GM18873 (cell line): ENCODE measurements at regions not wholly inside any gene's neighbourhood (a gene's known extent, or its start where the extent isn't known, plus 50 kb on each side); places are given as distances from the start of the nearest gene placed in this dataset.

ENCODE experiments used
- ATAC-seq: cut with Tn5 transposase; IDR thresholded peaks from one replicate; pipeline ENCODE4 v1.9.1; 2021; ENCODE audit warnings: mild to moderate bottlenecking, moderate library complexity, moderate number of reproducible peaks; ENCODE audit not compliant: unreplicated experiment, low FRiP score

DNA sequence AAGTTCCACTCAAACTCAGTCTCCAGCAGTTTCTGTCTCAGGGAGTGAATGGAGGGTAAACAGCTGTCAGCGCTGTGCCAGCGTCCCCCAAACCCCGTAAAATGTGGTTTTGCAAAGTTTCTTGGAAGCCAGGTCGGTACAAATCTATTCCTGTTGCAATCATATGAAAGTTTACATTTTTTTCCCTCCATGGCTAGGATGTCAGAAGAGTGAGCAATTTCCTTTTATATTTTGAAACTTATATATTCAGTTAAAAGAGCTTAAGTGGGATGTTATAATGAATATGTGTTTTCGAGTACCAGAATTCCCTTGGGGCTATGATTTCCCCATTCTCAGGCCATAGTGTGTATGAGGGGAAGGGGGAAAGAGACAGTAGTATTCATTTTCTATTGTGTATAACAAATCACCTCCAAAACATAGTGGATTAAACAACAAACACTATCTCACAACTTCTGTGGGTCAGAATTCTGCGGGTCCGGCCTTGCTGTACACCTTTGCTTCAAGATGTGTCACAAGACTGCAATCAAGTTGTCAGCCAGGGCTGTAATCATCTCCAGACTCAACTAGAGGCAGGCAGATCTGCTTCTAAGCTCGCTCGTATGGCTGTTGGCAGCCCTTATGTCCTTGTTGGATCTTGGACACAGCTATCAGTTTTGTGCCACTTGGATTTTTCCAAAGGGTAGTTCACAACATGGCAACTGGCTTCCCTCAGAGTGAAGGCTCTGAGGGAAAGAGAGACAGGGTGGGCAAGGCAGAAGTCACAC, 107.4 kb downstream of the SNX18 start:
- ATAC-seq = no peak

DNA sequence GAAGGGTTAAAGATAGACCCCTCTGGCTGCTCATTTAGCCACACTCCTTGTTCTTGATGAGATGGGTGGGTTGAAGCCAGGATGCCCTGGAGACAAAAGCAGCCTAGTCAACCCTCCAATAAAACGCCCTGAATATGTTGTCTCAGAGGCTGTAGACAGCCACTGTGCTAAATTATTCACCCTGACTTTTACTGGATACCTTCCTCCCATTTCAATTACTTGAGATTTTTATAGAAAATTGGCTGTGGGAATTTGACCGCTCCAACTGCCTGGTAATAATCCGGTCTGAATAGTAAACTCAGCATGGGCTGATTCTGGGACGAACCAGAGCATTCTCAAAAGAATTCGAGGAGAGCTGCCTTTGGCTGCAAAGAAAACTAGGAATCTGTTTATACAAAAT, 104.2 kb downstream of the SNX18 start:
- no peak for ATAC-seq

DNA sequence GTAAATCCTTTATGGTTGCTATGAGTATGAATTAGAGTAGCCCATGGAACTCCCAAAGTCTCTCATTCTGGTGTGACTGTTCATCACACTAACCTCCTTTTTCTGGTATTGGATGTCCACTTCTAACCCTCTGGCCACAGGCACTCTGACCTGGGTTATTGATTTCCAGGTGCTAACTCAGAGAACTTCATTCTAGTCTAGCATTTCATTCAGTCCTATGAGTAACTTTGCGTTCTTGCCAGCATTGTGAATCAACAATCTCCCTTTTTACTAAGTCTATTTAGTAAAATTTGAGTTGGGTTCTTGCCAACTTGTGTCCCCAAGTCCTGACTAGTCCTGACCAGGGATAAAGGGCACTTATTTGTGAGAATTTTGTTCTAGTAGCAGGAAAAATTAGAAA, 103.5 kb downstream of the SNX18 start:
- ATAC-seq = no peak

DNA sequence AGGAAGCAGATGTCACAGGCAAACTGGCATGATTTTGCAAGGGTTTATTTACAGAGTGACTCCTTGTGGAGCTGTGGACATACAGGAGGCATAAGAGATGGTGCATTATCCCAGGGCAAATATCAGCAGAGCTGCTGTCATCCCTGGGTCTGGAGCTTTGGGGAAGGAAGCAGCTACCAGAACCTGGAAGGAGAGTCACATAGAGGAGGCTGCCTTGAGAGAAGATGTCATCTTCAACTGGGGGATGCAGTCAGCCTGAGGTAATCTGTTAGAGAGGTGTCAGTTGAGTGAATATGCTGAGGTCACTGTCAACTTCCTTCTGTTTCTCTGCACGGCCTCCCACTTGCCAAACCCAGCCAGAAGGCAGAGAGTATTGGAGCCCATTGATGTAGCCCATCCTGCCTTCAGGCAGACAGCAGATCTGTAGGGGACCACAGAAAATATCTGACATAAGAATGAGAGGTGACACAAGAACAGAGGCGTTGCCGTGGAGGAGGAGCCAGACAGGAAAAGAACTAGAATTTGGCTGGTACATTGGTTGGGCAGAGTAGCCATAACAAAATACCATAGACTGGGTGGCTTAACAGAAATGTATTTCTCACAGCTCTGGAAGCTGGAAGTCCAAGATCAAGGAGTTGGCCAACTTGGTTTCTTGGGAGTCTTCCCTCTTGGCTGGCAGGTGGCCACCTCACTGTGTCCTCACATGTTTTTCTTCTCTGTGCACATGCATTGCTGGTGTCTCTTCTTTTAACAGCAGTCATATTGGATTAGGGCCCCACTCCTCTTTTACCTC, 102.8 kb downstream of the SNX18 start:
- ATAC-seq = no peak

DNA sequence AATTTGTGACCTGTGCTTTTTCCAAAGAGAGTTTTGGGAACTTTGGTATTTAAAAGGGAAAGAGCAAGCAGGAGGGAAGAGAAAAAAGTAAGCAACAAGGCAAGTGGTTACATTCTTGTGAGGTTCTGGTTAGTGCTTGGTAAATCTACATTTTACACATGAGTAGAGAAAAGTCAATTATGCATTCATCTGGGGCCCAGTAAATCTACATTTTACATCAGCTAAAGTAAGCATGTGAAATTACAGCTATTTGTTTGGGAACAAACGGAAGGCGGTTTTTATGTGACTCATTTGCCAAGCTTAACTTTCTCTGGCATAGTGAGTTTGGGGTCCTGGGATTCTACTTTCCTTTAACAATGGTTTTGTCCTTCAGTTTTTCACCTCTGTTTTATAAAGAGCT, 102.2 kb downstream of the SNX18 start:
- no peak for ATAC-seq

DNA sequence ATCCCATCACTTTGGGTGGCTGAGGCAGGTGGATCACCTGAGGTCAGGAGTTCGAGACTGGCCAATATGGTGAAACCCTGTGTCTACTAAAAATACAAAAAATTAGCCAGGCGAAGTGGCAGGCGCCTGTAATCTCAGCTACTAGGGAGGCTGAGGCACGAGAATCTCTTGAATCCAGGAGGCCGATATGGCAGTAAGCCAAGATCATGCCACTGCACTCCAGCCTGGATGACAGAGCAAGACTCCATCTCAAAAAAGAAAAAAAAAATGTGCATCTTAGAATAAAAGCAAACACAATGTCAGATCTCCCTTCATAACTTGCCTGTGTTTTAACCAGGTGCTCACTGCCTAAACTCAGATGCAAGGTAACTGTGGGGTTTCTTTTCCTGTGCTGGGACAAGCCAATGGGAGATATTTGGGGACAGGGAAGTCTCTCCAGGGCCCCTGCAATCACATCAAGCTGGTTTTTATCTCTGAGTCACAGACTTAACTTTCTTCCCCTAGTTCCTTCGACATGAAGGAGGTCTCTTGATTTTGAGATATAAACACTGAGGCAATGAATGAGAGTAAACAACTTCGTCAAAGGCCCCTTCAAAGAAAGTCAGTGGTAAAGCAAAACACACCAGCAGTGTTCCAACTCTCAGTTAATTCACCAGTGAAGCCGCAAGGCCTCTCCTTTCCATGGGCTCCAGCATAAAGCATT, 99.1 kb downstream of the SNX18 start:
- no peak for ATAC-seq

DNA sequence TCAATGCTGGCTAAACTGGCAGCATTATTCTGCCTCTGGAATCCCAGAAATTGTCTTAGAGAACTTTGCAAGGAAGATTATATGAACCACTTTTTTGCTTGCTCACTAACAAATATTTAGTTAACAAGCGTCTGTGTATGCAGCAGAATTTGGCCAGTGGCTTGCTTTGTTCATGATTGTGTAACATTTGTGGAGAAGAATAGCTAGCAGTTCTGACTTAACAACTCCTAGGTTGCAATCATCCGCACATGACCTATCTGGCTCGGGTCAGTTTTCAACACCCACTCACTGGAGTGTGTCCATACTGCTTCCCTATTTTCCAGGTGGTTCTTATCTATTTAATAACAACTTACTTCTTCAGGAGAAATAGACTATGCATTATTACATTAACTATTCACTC, 98.5 kb downstream of the SNX18 start:
- no peak for ATAC-seq

DNA sequence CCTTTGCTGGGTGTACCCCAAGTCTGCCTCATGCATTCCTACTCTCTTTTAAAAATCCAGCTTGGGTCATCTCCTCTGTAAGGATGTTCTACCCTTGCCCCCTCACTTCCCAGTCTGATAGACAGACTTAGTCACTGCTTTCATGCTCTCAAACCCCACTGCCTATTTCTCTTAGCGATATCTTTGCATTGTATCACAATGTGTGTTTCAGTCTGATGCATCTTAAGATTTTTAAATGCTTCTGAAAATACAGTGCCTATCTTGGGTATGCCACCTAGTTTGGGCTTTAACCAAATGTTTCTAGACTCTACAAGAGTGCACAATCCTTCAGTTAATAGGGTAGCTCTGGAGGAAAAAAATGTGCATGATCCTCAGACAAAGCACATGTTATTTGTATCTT, 97.8 kb downstream of the SNX18 start:
- ATAC-seq = no peak

DNA sequence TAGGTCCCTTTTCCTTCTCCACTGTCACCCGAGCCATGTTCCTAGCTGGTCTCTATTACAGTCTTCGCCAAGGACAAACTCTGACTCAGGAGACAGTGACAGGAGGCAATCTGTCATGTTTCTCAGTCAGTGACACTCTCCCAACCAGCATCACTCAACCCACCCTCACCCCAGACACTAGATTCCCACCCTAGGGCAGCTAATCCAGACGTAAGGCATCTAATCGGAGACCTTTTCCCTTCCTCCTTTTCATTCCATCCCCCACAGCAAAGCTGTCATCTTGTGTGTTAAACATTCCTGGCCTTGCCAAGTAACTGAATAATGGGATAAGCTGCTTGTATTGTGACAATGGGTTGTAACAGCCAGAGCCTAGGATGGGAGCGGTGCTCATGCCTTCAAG, 95.2 kb downstream of the SNX18 start:
- ATAC-seq = no peak

DNA sequence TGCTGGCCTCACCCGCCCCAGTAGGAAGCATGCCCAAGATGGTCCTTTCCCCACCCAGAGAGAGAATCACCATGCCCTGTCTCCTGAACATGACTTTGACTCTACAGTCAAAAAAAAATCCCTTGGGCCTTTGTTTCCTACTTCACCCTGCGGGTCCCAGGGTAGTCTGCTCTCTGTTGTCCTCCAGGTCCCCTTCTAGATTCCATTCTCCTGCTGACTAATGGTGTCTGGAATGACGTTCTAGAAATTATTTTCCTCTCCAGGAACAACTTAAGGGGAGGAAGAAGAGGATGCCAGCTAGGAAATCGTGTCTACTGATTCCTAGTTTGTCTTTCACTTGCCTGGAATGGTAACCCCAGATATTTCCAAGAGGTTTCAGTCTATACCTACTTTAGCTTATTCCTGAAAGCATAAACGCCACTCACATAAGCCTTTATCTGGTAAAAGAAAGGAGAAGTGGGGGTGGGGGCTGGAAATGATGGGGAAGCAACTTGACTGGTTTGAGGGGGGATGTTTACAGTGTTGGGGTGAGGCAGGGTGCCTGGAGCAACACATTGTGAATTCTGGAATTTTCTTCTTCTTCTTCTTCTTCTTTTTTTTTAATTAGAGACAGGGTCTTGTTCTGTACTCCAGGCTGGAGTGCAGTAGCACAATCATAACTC, 93.9 kb downstream of the SNX18 start:
- no peak for ATAC-seq

DNA sequence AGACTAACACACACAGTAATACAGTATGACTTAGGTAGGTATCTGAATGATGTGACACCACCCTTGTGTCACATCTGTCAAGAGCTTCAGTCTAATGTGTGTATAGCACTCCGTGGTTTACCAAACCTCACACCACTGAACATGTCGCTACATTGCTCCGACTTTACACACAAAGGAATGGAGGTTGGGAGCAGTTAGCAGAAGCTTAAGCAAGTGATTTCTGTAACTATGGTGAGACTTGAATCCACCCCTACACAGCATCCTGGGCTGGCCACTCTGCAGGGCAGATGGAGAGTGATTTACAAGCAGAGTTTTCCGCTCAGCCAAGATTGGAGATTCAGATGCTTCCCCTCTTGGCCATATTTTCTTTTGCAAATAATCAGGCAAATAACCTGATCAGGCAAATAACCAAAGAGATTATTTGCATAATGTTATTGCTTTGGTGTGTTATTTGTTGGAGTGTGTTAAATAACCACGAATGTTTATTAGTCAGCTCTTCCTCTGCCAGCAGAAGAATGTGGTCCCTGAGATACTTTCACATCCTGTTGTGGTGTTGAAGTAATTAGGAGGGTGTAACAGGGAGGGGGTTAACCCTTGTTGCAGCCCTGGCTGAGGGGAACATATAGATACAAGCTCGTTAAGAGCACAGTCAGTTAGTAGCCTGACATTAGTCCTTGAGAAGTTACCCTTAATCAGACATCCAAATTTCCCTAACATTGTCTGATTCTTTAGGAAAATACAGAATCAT, 92.8 kb downstream of the SNX18 start:
- ATAC-seq = peak; percentile 92

DNA sequence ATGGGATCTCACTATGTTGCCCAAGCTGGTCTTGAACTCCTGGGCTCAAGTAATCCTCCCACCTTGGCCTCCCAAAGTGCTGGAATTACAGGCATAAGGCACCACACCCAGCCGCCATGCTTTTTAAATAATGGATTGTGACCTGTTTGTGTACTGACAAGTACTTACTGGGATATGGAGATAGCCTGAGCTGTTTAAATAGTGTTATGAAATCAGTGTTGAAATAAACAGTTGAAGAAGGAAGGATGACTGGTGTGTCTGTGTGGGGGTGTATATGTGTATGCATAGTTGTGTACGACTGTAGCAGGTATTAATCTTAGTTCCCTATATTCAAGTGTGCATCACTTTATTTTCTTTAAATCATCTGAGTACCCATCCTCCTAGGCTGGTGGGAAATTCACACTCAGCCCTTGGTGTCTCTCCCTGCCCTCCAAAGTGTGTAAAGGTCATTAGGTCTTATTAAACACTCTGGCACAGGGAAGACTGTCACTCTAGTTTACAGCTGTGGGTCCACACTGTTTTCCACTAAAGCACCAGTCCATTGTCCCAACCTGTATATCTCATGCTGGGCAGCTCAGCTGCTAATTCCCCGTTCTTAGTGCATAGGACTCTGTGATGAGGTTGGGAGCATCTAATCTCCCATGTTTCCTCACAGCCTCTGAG, 91.0 kb downstream of the SNX18 start:
- no peak for ATAC-seq

DNA sequence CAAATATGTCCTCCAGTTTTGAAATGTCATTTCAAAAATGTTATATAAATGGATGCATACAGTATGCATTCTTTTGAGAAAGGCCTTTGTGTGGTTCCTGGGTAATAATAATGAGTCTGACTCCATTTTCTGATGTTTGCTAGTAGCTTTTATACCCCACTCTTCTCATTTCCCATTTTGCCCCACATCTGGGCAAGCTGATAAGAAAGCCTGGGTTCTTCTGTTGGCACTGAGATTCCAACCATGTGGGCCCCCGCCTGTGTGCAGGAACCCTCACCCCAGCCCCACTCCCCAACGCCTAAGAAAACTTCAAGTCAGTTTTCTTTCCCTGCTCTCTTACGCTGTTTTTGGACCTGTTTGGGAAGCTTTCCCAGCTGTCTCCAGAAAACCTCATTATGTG, 89.4 kb downstream of the SNX18 start:
- ATAC-seq = no peak

DNA sequence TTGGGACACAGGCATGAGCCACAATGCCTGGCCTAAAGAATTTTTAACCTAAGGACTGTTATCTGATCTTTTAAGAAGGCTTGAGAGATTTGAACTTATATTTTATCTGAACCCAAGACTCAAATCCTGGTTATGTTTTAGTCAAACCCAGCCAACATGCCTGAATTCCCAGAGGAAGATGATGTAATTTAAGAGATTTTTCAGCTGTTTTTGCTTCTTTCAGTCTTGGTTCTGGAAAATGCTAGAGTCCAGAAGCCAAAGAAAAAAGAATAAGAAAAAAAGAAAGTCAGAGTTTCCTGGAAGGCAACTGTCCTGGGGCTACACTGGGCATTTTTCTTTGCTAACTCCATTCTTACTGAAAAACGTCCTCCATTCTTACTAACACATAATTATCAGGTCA, 85.8 kb downstream of the SNX18 start:
- ATAC-seq = no peak

DNA sequence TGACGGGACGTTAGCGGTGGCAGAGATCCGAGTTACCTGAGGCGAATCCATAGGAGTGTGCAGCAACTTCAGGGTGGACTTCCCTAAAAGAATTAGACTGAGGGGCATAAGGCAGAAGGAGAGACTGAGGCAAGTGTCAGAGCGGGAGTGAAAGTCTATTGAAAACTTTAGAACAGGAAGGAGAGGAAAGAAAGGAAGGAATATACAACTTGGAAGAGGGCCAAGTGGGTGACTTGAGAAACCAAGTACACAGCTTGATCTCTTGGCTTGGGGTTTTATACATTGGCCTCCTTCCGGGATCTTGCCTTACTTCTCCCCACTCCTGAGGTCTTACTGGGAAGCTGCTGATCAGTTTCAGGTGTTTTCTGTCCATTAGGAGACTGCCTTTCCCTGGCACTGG, 84.9 kb downstream of the SNX18 start:
- ATAC-seq = no peak

DNA sequence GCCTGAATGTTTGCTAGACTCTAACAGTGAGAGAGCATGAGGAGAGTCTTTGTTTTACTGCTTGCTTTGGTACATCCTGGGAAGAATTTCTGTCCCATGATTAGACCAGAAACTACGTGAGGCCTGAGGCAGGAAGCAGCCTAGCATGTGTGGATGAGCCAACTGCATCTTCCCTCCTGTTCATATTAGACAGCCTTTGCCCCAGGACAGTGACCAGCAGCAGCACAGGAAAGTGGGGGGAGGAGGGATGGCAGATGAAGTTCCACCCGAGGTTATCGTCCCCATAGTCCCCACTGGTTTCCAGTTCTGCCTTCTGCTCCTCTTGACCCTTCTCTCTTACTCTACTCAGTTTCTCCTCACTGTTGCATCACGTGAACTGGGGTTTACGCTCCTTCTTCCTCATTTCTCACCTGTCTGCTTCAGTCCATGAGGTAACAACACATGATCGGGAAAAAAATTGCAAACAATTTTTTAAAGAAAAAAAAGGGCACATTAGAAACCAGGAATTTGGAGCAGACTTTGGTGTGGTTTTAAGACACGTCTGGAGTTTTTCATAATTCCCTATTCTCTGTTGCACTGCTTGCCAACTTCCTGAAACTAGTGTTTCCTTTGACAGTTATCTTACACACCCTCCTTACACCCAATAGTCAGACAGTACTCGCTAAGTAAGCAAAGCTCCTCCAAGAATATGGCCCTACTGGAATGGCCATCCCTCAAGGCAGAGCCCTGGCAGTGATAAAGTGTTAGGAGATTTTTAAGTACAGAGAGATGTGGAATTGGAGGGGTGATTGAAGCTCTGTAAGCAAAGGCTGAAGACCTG, 84.1 kb downstream of the SNX18 start:
- ATAC-seq = no peak
